ENCODE measurements at regions not wholly inside any gene's neighbourhood (a gene's known extent, or its start where the extent isn't known, plus 50 kb on each side); places are given as distances from the start of the nearest gene placed in this dataset.
"Not testable (repeated sequence)": the region's sequence is repeated elsewhere in the genome, so short reads cannot be mapped to it uniquely, and the experiment has no call there.

DNA sequence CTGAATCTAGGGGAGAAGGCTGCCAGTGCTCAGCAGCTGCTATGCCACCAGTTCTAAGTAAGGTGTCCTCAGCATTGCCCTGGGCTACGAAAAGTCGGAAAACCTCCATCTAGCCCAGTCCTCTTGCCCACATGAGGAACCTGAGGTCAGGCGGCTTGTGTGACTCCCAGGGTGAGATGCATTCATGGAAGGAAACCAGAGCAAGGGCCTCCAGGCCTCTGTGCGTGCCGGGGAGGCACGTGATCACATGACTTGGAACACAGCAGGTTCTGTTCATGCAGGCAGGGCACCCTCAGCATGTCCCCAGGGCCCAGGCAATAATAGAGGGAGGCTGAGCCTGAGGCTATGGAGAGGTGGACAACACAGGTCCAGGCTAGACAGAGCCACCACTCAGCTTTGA, 312.5 kb upstream of the DUSP10 start:
- TF ChIP-seq EZH2phosphoT487 (IDR thresholded peaks at IDR 0.05; ENCODE audit: borderline replicate concordance, low read length) (no peak), CTCF (conservative IDR thresholded peaks at IDR 0.05; ENCODE audit: low read depth, low read length) (no peak), EZH2 (IDR thresholded peaks at IDR 0.05; ENCODE audit: low read length, unreplicated experiment) (no peak)
- no peaks in the 10 kb centered on the region for H3K79me2 ChIP-seq (ENCODE audit: low read length)
- H2AFZ ChIP-seq (ENCODE audit: low read length), result no peak overlapping the region
- BruUV-seq (replicated peaks), result no TSS peak
- H3F3A ChIP-seq (ENCODE audit: low read length, unreplicated experiment), result no peaks in the 10 kb centered on the region
- ATAC-seq (no peak), DNase-seq (no peak)
- H3K4me3 ChIP-seq (ENCODE audit: low read length), result no peak overlapping the region
- H4K20me1 ChIP-seq (ENCODE audit: low read length), result no peaks in the 10 kb centered on the region
- no peaks in the 10 kb centered on the region for H3K36me3 ChIP-seq (ENCODE audit: low read depth, low read length)
- ChIA-PET POLR2A (ENCODE audit: unreplicated experiment) (interaction anchor here (0.5 kb wide), 1 partner anchor 264 kb away, joined by 3 read pairs; no protein-coding TSS in a partner anchor), CTCF (no interaction called here)
- intact Hi-C loops (cut with micrococcal nuclease), result no loop called here
- H3K9me3 ChIP-seq (ENCODE audit: low read length), result no peaks in the 10 kb centered on the region
- H3K4me1 ChIP-seq (ENCODE audit: insufficient read depth, low read length), result no peaks in the 10 kb centered on the region; the same call in 1 of the 2 replicates
- H3K4me2 ChIP-seq (ENCODE audit: low read length), result no peak overlapping the region
- H3K27me3 ChIP-seq (ENCODE audit: low read length), result 0 out of 2 replicates have a peak, but pooled peaks cover 8% of the 10 kb centered on the region
- H3K9ac ChIP-seq (ENCODE audit: low read length), result no peak overlapping the region
- H3K27ac ChIP-seq (ENCODE audit: low read length), result no peak overlapping the region
- H3K9me2 ChIP-seq (replicated peaks; ENCODE audit: low read length), result no peaks in the 10 kb centered on the region

- H3K4me3 ChIP-seq (ENCODE audit: low read length), result no peak overlapping the region
- H3K36me3 ChIP-seq (ENCODE audit: low read depth, low read length), result no peaks in the 10 kb centered on the region
- H3F3A ChIP-seq (ENCODE audit: low read length, unreplicated experiment), result no peaks in the 10 kb centered on the region
- H3K9ac ChIP-seq (ENCODE audit: low read length), result no peak overlapping the region
- DNase-seq, result peak; percentile 42
- H3K9me2 ChIP-seq (replicated peaks; ENCODE audit: low read length), result no peaks in the 10 kb centered on the region
- no peak for ATAC-seq
- H3K27ac ChIP-seq (ENCODE audit: low read length), result no peak overlapping the region
- CTCF ChIA-PET, result no interaction called here
- H3K79me2 ChIP-seq (ENCODE audit: low read length), result no peaks in the 10 kb centered on the region
- no peaks in the 10 kb centered on the region for H3K9me3 ChIP-seq (ENCODE audit: low read length)
- intact Hi-C loops (cut with micrococcal nuclease), result no loop called here
- H2AFZ ChIP-seq (ENCODE audit: low read length), result no peak overlapping the region
- H4K20me1 ChIP-seq (ENCODE audit: low read length), result no peaks in the 10 kb centered on the region
- POLR2A ChIA-PET (ENCODE audit: unreplicated experiment), result interaction anchor here (0.5 kb wide), 1 partner anchor 265 kb away, joined by 3 read pairs; no protein-coding TSS in a partner anchor
- H3K27me3 ChIP-seq (ENCODE audit: low read length), result 0 out of 2 replicates have a peak, but pooled peaks cover 8% of the 10 kb centered on the region
- TF ChIP-seq CTCF (conservative IDR thresholded peaks at IDR 0.05; ENCODE audit: low read depth, low read length), result no peak
- TF ChIP-seq EZH2 (IDR thresholded peaks at IDR 0.05; ENCODE audit: low read length, unreplicated experiment), result no peak
- H3K4me1 ChIP-seq (ENCODE audit: insufficient read depth, low read length), result no peaks in the 10 kb centered on the region; the same call in 1 of the 2 replicates
- no peak overlapping the region for H3K4me2 ChIP-seq (ENCODE audit: low read length)
- no TSS peak for BruUV-seq (replicated peaks)
Measured at GRCh38 chr1:222053790-222054294, 312.0 kb upstream of the DUSP10 start.

DNA sequence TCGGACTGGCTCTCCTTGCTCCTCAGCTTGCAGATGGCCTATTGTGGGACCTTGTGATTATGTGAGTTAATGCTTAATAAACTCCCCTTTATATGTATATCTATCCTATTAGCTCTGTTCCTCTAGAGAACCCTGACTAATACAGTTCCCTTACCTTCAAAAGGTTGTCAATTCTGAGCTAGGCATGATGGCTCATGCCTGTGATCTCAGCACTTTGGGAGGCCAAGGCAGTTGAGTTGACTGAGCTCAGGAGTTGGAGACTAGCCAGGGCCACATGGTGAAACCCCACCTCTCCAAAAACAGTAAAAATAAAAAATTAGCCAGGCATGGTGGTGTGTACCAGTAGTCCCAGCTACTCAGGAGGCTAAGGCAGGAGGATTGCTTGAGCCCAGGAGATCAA, 309.4 kb upstream of the DUSP10 start:
- H3K27me3 ChIP-seq (ENCODE audit: low read length); H3K4me3 ChIP-seq (ENCODE audit: low read length); H3K4me2 ChIP-seq (ENCODE audit: low read length); intact Hi-C loops (cut with micrococcal nuclease); BruUV-seq (replicated peaks); H3F3A ChIP-seq (ENCODE audit: low read length, unreplicated experiment); H3K9me2 ChIP-seq (replicated peaks; ENCODE audit: low read length); H4K20me1 ChIP-seq (ENCODE audit: low read length); H3K27ac ChIP-seq (ENCODE audit: low read length); H3K4me1 ChIP-seq (ENCODE audit: insufficient read depth, low read length); CTCF ChIA-PET; DNase-seq; H3K36me3 ChIP-seq (ENCODE audit: low read depth, low read length); H3K9ac ChIP-seq (ENCODE audit: low read length); POLR2A ChIA-PET (ENCODE audit: unreplicated experiment); ATAC-seq; H3K79me2 ChIP-seq (ENCODE audit: low read length); H2AFZ ChIP-seq (ENCODE audit: low read length); H3K9me3 ChIP-seq (ENCODE audit: low read length): not testable (repeated sequence)

- H3K79me2 ChIP-seq (ENCODE audit: low read length); H3K4me2 ChIP-seq (ENCODE audit: low read length); H3K27me3 ChIP-seq (ENCODE audit: low read length); ATAC-seq; DNase-seq; H3K4me1 ChIP-seq (ENCODE audit: insufficient read depth, low read length); H3K9me3 ChIP-seq (ENCODE audit: low read length); H4K20me1 ChIP-seq (ENCODE audit: low read length); H3K9me2 ChIP-seq (replicated peaks; ENCODE audit: low read length); H3K27ac ChIP-seq (ENCODE audit: low read length); H3K36me3 ChIP-seq (ENCODE audit: low read depth, low read length); H3K4me3 ChIP-seq (ENCODE audit: low read length); intact Hi-C loops (cut with micrococcal nuclease); BruUV-seq (replicated peaks); CTCF ChIA-PET; H3F3A ChIP-seq (ENCODE audit: low read length, unreplicated experiment); H2AFZ ChIP-seq (ENCODE audit: low read length); H3K9ac ChIP-seq (ENCODE audit: low read length); POLR2A ChIA-PET (ENCODE audit: unreplicated experiment): not testable (repeated sequence)
Measured at GRCh38 chr1:222049661-222050060, 307.8 kb upstream of the DUSP10 start.

All from PC-3 (cell line).